AG20443 (cell line): ENCODE measurements at regions not wholly inside any gene's neighbourhood (a gene's known extent, or its start where the extent isn't known, plus 50 kb on each side); places are given as distances from the start of the nearest gene placed in this dataset.

Source experiments
- DNase-seq: peaks from one replicate; pipeline ENCODE4 v3.0.0; 2012; ENCODE audit warnings: low spot score, mixed read lengths

GRCh38 chr2:8525582-8526402 lies 156.1 kb upstream of the ID2 start:
- DNase-seq = no peak

GRCh38 chr2:8526403-8526696 lies 155.5 kb upstream of the ID2 start:
- no peak for DNase-seq

GRCh38 chr2:8527031-8527430 lies 154.8 kb upstream of the ID2 start:
- no peak for DNase-seq

- no peak for DNase-seq
Measured at GRCh38 chr2:8527676-8528075, 154.2 kb upstream of the ID2 start.

GRCh38 chr2:8528863-8529262 lies 153.0 kb upstream of the ID2 start:
- DNase-seq = no peak

- DNase-seq = no peak
Measured at GRCh38 chr2:8529706-8530277, 152.1 kb upstream of the ID2 start.

GRCh38 chr2:8531481-8531880 lies 150.4 kb upstream of the ID2 start:
- DNase-seq = no peak

GRCh38 chr2:8532438-8532837 lies 149.4 kb upstream of the ID2 start:
- no peak for DNase-seq

GRCh38 chr2:8533923-8534322 lies 147.9 kb upstream of the ID2 start:
- no peak for DNase-seq

GRCh38 chr2:8534386-8534728 lies 147.5 kb upstream of the ID2 start:
- DNase-seq = no peak

GRCh38 chr2:8534729-8535468 lies 147.0 kb upstream of the ID2 start:
- DNase-seq = peak; percentile 87

GRCh38 chr2:8535469-8535795 lies 146.4 kb upstream of the ID2 start:
- no peak for DNase-seq

GRCh38 chr2:8535821-8536685 lies 145.8 kb upstream of the ID2 start:
- DNase-seq = no peak

GRCh38 chr2:8536686-8537561 lies 144.9 kb upstream of the ID2 start:
- no peak for DNase-seq

GRCh38 chr2:8537562-8538155 lies 144.2 kb upstream of the ID2 start:
- no peak for DNase-seq

- no peak for DNase-seq
Measured at GRCh38 chr2:8538531-8538930, 143.3 kb upstream of the ID2 start.

GRCh38 chr2:8538931-8539621 lies 142.8 kb upstream of the ID2 start:
- no peak for DNase-seq

- no peak for DNase-seq
Measured at GRCh38 chr2:8539743-8540551, 141.9 kb upstream of the ID2 start.

GRCh38 chr2:8540552-8541055 lies 141.3 kb upstream of the ID2 start:
- DNase-seq = no peak

GRCh38 chr2:8541223-8541622 lies 140.6 kb upstream of the ID2 start:
- no peak for DNase-seq
